Suprapubic skin (tissue), 4 donors: ENCODE measurements at regions not wholly inside any gene's neighbourhood (a gene's known extent, or its start where the extent isn't known, plus 50 kb on each side); places are given as distances from the start of the nearest gene placed in this dataset.
A peak's percentile ranks its signal among the peaks of the same experiment; 100 is the strongest.

Experiments
- DNase-seq, 2 donors: peaks; one replicate each; pipeline ENCODE4 v3.0.0-alpha.2; 2019; ENCODE audit warnings: low spot score in 2 of 2
- H3K27ac ChIP-seq: fragments of 200-600 bp; sonication (generic); one replicate; pipeline ENCODE4 v1.5.1; 2019
- H3K27me3 ChIP-seq: fragments of 200-600 bp; sonication (generic); one replicate; pipeline ENCODE4 v1.5.1; 2019
- H3K36me3 ChIP-seq: fragments of 200-600 bp; sonication (generic); one replicate; pipeline ENCODE4 v1.5.1; 2019
- H3K4me1 ChIP-seq: fragments of 200-600 bp; sonication (generic); one replicate; pipeline ENCODE4 v1.5.1; 2019
- H3K4me3 ChIP-seq: fragments of 200-600 bp; sonication (generic); one replicate; pipeline ENCODE4 v1.5.1; 2019; ENCODE audit warnings: mild to moderate bottlenecking
- H3K9me3 ChIP-seq: fragments of 200-600 bp; sonication (generic); one replicate; pipeline ENCODE4 v1.5.1; 2019
- EP300 ChIP-seq: sonication (generic); formaldehyde crosslinking; IDR thresholded peaks from one replicate; pipeline ENCODE4 v1.6.1; 2017; ENCODE audit warnings: antibody characterized with exemption
- POLR2A ChIP-seq, 2 donors: fragments of 450-650 bp; IDR thresholded peaks; one replicate each; pipeline ENCODE4 v1.6.1; 2017; ENCODE audit warnings: antibody characterized with exemption in 2 of 2, mild to moderate bottlenecking in 2 of 2, moderate library complexity in 2 of 2
- POLR2AphosphoS5 ChIP-seq, 3 donors: sonication (generic); formaldehyde crosslinking; IDR thresholded peaks; one replicate each; pipeline ENCODE4 v1.6.1; 2017; ENCODE audit warnings: antibody characterized with exemption in 3 of 3
- WGBS: methylation state at CpG from one replicate; pipeline ENCODE4 v1.1.5; 2018; 5-methylcytosine and 5-hydroxymethylcytosine counted together
- TF ChIP-seq, protein P1 (sequence below), 2 donors: fragments of 200-600 bp in 1 of 2; fragments of 450-650 bp in 1 of 2; sonication (generic) in 1 of 2; IDR thresholded peaks; one replicate each; pipeline ENCODE4 v1.5.1; 2016 to 2019; ENCODE audit warnings: antibody characterized with exemption in 2 of 2, mild to moderate bottlenecking in 1 of 2, moderate library complexity in 1 of 2

DNA sequence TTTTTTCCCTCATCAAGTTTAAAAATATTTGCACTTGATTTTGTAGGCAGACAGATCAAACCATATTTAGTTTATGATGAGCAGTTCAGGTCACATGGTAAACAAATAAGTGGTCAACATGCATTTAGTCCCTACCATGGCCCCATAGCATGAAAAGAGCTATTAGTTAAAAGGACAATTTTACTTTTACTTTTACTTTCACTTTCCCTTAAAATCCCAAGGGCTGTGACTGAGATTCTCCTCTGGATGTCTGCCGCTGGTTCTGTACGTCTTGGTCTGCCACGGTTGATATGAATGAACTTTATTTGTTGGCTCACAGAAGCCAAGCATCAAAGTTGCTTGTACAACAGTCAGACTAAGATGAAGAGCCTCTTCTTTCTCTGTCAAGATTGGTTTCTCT, 626.2 kb upstream of the CDH7 start:
- WGBS, result 52% methylated on average over 3 of the region's 3 CpGs
- Histone ChIP-seq H3K9me3 (peaks cover 6% of the 10 kb centered on the region), H3K27me3 (no peaks in the 10 kb centered on the region), H3K4me3 (no peak overlapping the region), H3K36me3 (no peaks in the 10 kb centered on the region), H3K27ac (no peak overlapping the region), H3K4me1 (no peaks in the 10 kb centered on the region)
- TF ChIP-seq POLR2A (IDR thresholded peaks at IDR 0.05), result no peak
- TF ChIP-seq, protein P1, sequence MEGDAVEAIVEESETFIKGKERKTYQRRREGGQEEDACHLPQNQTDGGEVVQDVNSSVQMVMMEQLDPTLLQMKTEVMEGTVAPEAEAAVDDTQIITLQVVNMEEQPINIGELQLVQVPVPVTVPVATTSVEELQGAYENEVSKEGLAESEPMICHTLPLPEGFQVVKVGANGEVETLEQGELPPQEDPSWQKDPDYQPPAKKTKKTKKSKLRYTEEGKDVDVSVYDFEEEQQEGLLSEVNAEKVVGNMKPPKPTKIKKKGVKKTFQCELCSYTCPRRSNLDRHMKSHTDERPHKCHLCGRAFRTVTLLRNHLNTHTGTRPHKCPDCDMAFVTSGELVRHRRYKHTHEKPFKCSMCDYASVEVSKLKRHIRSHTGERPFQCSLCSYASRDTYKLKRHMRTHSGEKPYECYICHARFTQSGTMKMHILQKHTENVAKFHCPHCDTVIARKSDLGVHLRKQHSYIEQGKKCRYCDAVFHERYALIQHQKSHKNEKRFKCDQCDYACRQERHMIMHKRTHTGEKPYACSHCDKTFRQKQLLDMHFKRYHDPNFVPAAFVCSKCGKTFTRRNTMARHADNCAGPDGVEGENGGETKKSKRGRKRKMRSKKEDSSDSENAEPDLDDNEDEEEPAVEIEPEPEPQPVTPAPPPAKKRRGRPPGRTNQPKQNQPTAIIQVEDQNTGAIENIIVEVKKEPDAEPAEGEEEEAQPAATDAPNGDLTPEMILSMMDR (IDR thresholded peaks at IDR 0.05), result no peak
- TF ChIP-seq EP300, result no peak
- no peak for TF ChIP-seq POLR2AphosphoS5 (IDR thresholded peaks at IDR 0.05)
- no peak for DNase-seq

DNA sequence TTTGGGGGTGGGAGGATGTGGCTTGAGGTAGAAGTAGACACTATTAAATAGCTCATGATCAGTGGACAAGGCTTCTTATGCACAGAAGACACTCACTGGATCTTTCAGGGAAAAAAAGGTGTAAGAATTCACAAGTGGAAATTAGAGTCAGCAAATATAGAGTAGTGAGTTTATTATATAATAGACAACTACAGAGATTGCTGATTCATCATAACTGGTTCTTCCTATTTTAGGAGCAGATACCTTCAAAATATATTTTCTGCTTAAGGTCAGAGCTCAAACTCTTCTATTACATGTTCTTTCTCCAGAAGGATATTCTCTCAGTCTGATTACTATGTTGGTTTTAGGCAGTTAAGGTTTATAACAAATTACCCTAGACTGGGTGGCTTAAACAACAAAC, 646.9 kb upstream of the CDH7 start:
- DNase-seq, result no peak
- no peaks in the 10 kb centered on the region for H3K9me3 ChIP-seq
- TF ChIP-seq POLR2A (IDR thresholded peaks at IDR 0.05), result no peak
- TF ChIP-seq EP300, result no peak
- TF ChIP-seq POLR2AphosphoS5 (IDR thresholded peaks at IDR 0.05), result no peak
- TF ChIP-seq, protein P1 (IDR thresholded peaks at IDR 0.05), result no peak
- H3K4me3 ChIP-seq, result no peak overlapping the region
- H3K27ac ChIP-seq, result no peak overlapping the region
- H3K27me3 ChIP-seq, result no peaks in the 10 kb centered on the region
- H3K4me1 ChIP-seq, result no peaks in the 10 kb centered on the region
- H3K36me3 ChIP-seq, result no peaks in the 10 kb centered on the region

DNA sequence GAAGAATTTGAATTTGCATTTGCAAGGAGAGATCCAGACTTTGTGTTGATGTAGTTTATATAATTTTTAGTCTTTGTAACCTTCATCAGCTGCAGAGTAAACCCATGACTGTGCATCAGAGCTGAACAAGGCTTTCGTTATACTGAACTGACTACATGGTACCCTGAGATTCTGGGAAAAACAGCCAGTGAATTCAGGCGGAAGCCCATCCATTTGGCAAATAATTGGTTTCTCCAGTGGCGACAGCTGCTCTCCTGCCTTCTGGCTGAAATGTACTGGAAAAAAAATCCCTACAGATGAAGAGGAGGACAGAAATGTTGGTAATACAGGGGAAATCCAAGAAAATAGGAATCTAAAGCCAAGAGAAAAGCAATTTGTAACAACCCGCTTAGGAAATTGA, 657.5 kb upstream of the CDH7 start:
- Histone ChIP-seq H3K27me3 (no peaks in the 10 kb centered on the region), H3K4me3 (no peak overlapping the region), H3K4me1 (no peaks in the 10 kb centered on the region), H3K9me3 (no peaks in the 10 kb centered on the region), H3K27ac (no peak overlapping the region), H3K36me3 (no peaks in the 10 kb centered on the region)
- DNase-seq, result no peak
- 78% methylated on average over 4 of the region's 4 CpGs for WGBS
- TF ChIP-seq EP300 (no peak), POLR2A (IDR thresholded peaks at IDR 0.05) (no peak), POLR2AphosphoS5 (IDR thresholded peaks at IDR 0.05) (no peak)
- TF ChIP-seq, protein P1 (IDR thresholded peaks at IDR 0.05), result no peak

DNA sequence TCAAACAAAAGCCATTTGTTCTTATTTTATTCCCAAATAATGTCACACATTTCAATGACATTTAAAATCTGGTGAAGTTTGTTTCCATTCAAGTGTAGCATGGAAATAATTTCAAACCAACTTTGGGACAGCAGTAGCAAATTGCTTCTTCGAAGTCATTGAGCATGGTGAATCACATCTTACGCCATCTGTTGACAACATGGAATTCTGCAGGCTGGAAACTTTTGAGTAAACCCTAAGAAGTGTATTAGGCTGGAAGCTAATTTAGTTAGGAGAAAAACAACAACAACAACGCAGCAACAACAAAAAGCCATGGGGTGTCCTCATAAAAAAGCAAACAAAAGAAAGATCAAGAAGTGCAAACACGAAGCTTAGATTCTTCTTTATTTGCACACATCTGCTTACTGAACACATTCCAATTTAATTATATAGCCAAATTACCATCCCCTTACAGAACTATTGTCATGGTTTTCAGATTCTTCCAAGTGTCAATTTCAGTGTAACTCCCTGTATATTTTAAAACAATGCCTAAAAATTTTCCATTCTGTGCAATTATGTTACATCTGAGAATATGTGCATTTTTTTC, 659.0 kb upstream of the CDH7 start:
- no peaks in the 10 kb centered on the region for H3K9me3 ChIP-seq
- H3K36me3 ChIP-seq, result no peaks in the 10 kb centered on the region
- H3K27ac ChIP-seq, result no peak overlapping the region
- no peak for TF ChIP-seq POLR2AphosphoS5 (IDR thresholded peaks at IDR 0.05)
- no peak for TF ChIP-seq POLR2A (IDR thresholded peaks at IDR 0.05)
- TF ChIP-seq EP300, result no peak
- TF ChIP-seq, protein P1 (IDR thresholded peaks at IDR 0.05), result peak in 1 of 2 donors; percentile 11
- no peaks in the 10 kb centered on the region for H3K4me1 ChIP-seq
- WGBS, result 20% methylated on average over 4 of the region's 4 CpGs
- no peak overlapping the region for H3K4me3 ChIP-seq
- H3K27me3 ChIP-seq, result no peaks in the 10 kb centered on the region
- DNase-seq, result no peak

DNA sequence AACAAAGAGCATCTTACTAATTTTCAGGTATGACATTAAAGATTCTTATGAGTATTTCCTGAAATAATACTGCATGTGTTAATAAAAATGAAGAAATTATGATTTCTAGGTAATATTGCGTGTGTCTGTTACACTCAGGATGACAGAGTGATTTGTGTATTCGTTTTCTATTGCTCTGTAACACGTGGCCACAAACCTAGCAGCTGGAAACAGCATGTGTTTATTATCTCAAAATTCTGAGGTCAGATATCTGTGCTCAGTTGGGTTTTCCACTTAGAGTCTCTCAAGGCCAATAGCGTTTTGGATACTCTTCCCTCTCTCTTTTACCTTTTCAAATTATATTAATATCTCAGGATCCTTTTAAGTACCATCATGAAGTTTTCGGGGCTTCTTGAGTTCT, 667.9 kb upstream of the CDH7 start:
- H3K9me3 ChIP-seq, result no peaks in the 10 kb centered on the region
- no peak for TF ChIP-seq POLR2A (IDR thresholded peaks at IDR 0.05)
- TF ChIP-seq, protein P1 (IDR thresholded peaks at IDR 0.05), result no peak
- TF ChIP-seq EP300, result no peak
- no peak for TF ChIP-seq POLR2AphosphoS5 (IDR thresholded peaks at IDR 0.05)
- DNase-seq, result no peak
- no peaks in the 10 kb centered on the region for H3K27me3 ChIP-seq
- 63% methylated on average over 5 of the region's 5 CpGs for WGBS
- H3K4me3 ChIP-seq, result no peak overlapping the region
- no peaks in the 10 kb centered on the region for H3K4me1 ChIP-seq
- no peak overlapping the region for H3K27ac ChIP-seq
- no peaks in the 10 kb centered on the region for H3K36me3 ChIP-seq
